Neural progenitor cell (in vitro differentiated cells): ENCODE measurements at regions not wholly inside any gene's neighbourhood (a gene's known extent, or its start where the extent isn't known, plus 50 kb on each side); places are given as distances from the start of the nearest gene placed in this dataset.

Experiments
- EZH2 ChIP-seq: fragments of 200-600 bp; sonication (generic); IDR thresholded peaks from 2 replicates; pipeline ENCODE4 v1.6.1; 2017; ENCODE audit warnings: antibody characterized with exemption, mild to moderate bottlenecking, moderate library complexity
- TF ChIP-seq, protein P1 (sequence below): fragments of 200-600 bp; sonication (generic); IDR thresholded peaks from 2 replicates; pipeline ENCODE4 v1.5.1; 2017; ENCODE audit warnings: antibody characterized with exemption, mild to moderate bottlenecking

DNA sequence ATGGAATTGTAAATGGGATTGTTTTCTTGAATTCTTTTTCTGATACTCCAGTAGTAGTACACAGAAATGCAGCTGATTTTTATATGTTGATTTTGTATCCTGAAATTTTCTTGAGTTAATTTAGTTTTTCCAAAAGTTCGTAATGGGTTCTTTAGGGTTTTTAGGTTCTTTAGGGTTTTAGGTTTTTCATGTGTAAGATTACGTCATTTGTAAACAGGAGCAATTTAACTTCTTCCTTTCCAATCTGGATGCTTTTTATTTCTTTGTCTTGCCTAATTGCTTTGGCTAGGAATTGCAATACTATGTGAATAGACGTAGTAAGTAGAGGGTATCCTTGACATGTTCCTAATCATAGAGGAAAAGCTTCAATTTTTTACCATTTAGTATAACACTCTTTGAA is 568.6 kb downstream of the MMUT start:
- TF ChIP-seq, protein P1, sequence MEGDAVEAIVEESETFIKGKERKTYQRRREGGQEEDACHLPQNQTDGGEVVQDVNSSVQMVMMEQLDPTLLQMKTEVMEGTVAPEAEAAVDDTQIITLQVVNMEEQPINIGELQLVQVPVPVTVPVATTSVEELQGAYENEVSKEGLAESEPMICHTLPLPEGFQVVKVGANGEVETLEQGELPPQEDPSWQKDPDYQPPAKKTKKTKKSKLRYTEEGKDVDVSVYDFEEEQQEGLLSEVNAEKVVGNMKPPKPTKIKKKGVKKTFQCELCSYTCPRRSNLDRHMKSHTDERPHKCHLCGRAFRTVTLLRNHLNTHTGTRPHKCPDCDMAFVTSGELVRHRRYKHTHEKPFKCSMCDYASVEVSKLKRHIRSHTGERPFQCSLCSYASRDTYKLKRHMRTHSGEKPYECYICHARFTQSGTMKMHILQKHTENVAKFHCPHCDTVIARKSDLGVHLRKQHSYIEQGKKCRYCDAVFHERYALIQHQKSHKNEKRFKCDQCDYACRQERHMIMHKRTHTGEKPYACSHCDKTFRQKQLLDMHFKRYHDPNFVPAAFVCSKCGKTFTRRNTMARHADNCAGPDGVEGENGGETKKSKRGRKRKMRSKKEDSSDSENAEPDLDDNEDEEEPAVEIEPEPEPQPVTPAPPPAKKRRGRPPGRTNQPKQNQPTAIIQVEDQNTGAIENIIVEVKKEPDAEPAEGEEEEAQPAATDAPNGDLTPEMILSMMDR, result no peak
- TF ChIP-seq EZH2, result no peak
